Parathyroid adenoma (tissue), 2 donors: ENCODE measurements at regions not wholly inside any gene's neighbourhood (a gene's known extent, or its start where the extent isn't known, plus 50 kb on each side); places are given as distances from the start of the nearest gene placed in this dataset.

Experiments used
- H2AFZ ChIP-seq: fragments of 300-600 bp; sonication (generic); one replicate; pipeline ENCODE4 v1.7.0; 2017; ENCODE audit warnings: antibody characterized with exemption, mild to moderate bottlenecking
- H3K27ac ChIP-seq: fragments of 300-600 bp; sonication (generic); one replicate; pipeline ENCODE4 v1.7.0; 2017
- H3K27me3 ChIP-seq: fragments of 300-600 bp; sonication (generic); one replicate; pipeline ENCODE4 v1.7.0; 2017; ENCODE audit warnings: low read length; ENCODE audit not compliant: control insufficient read depth, insufficient read depth
- H3K36me3 ChIP-seq: fragments of 300-600 bp; sonication (generic); one replicate; pipeline ENCODE4 v1.7.0; 2017; ENCODE audit warnings: low read length; ENCODE audit not compliant: control insufficient read depth, insufficient read depth
- H3K4me1 ChIP-seq: fragments of 300-600 bp; sonication (generic); one replicate; pipeline ENCODE4 v1.7.0; 2017; ENCODE audit warnings: control low read depth
- H3K4me2 ChIP-seq: fragments of 300-600 bp; sonication (generic); one replicate; pipeline ENCODE4 v1.7.0; 2017; ENCODE audit warnings: low read length
- H3K4me3 ChIP-seq: fragments of 300-600 bp; sonication (generic); one replicate; pipeline ENCODE4 v1.7.0; 2017; ENCODE audit warnings: low read depth, low read length
- H3K79me2 ChIP-seq: fragments of 300-600 bp; sonication (generic); one replicate; pipeline ENCODE4 v1.7.0; 2017; ENCODE audit warnings: control low read depth
- H3K9ac ChIP-seq: fragments of 300-600 bp; sonication (generic); one replicate; pipeline ENCODE4 v1.7.0; 2017; ENCODE audit warnings: mild to moderate bottlenecking
- H3K9me3 ChIP-seq: fragments of 300-600 bp; sonication (generic); one replicate; pipeline ENCODE4 v1.7.0; 2017; ENCODE audit warnings: low read length; ENCODE audit not compliant: control insufficient read depth
- CTCF ChIP-seq: fragments of 300-600 bp; sonication (generic); IDR thresholded peaks from one replicate; pipeline ENCODE4 v1.7.0; 2017; ENCODE audit warnings: antibody characterized with exemption, mild to moderate bottlenecking
- donor health status: primary hyperparathyroidism.

GRCh38 chr3:69648126-69648525 lies 91.1 kb upstream of the MITF start:
- Histone ChIP-seq H3K4me3 (no peak overlapping the region), H3K9ac (no peak overlapping the region), H3K27ac (no peak overlapping the region), H3K27me3 (no peaks in the 10 kb centered on the region), H3K4me1 (no peaks in the 10 kb centered on the region), H3K9me3 (no peaks in the 10 kb centered on the region), H3K4me2 (no peak overlapping the region), H3K79me2 (no peaks in the 10 kb centered on the region), H3K36me3 (no peaks in the 10 kb centered on the region), H2AFZ (no peak overlapping the region)
- TF ChIP-seq CTCF: no peak

GRCh38 chr3:69647511-69648110 lies 91.7 kb upstream of the MITF start:
- Histone ChIP-seq H3K36me3 (no peaks in the 10 kb centered on the region), H3K79me2 (no peaks in the 10 kb centered on the region), H3K27me3 (no peaks in the 10 kb centered on the region), H2AFZ (no peak overlapping the region), H3K27ac (no peak overlapping the region), H3K4me1 (no peaks in the 10 kb centered on the region), H3K9ac (no peak overlapping the region), H3K4me2 (no peak overlapping the region), H3K4me3 (no peak overlapping the region), H3K9me3 (no peaks in the 10 kb centered on the region)
- no peak for TF ChIP-seq CTCF

DNA sequence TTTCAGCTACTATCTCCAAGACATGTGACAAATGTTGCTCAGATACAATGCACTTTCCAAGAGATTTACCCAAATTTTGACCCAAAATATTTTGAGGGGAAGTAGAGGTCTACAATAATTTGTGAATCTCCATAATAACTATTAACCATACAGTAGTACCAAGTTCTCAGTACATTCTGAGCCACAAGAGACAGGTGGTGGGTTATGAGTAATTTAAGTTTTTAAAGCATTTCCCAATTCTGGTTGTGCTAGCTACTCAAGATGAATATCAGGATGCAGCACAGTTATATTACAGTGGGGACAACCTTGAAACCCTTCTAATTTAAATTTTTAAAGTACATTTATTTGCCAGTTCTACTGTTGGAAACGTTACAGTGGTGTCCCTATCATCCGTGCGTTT lies 92.2 kb upstream of the MITF start:
- H3K4me1 ChIP-seq: no peaks in the 10 kb centered on the region
- no peak overlapping the region for H2AFZ ChIP-seq
- H3K27me3 ChIP-seq: no peaks in the 10 kb centered on the region
- H3K4me3 ChIP-seq: no peak overlapping the region
- no peak overlapping the region for H3K27ac ChIP-seq
- H3K4me2 ChIP-seq: no peak overlapping the region
- H3K9ac ChIP-seq: no peak overlapping the region
- no peak for TF ChIP-seq CTCF
- H3K9me3 ChIP-seq: no peaks in the 10 kb centered on the region
- no peaks in the 10 kb centered on the region for H3K36me3 ChIP-seq
- no peaks in the 10 kb centered on the region for H3K79me2 ChIP-seq

DNA sequence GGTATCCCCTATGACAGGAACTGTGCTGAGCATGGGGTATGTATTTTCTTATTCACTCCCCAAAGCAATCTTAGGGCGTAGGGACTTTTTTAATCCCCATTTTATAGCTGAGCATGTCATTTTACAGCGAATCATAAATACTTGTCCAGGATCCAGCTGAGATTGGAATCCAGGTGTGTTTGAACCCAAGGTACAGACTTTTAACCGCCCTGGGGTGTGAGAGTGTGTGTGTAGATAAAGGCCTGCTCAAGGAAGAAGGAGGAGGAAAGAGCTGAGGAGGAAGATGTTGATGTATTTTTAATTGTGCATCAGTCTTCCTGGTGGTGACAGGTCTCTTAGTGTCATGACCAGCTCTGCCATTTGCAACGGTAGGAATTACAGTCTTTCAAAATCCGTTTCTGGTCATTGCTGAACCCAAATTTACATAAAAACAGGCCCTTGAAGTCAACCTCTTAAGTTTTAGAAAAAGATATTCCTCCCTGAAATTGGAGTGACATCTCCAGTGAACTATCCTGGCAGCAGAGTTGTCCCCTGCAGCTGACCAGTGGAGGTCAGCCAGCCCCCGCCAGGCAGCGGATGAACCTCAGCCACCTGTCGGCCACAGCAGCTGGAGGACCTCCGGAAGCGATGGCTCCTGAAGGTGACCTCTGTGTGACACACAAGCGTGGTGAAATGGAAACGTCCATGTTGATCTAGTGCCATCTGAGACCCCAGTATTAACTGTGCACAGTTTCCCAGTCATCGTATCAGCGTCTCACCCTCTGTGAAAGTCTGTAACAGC lies 92.8 kb upstream of the MITF start:
- Histone ChIP-seq H3K9ac (no peak overlapping the region), H3K27me3 (no peaks in the 10 kb centered on the region), H3K36me3 (no peaks in the 10 kb centered on the region), H3K9me3 (no peaks in the 10 kb centered on the region), H3K4me2 (no peak overlapping the region), H3K27ac (no peak overlapping the region), H2AFZ (no peak overlapping the region), H3K79me2 (no peaks in the 10 kb centered on the region), H3K4me3 (no peak overlapping the region), H3K4me1 (no peaks in the 10 kb centered on the region)
- no peak for TF ChIP-seq CTCF

GRCh38 chr3:69642606-69643005 lies 96.7 kb upstream of the MITF start:
- no peak overlapping the region for H3K27ac ChIP-seq
- H3K9ac ChIP-seq: no peak overlapping the region
- H2AFZ ChIP-seq: no peak overlapping the region
- H3K9me3 ChIP-seq: no peaks in the 10 kb centered on the region
- H3K36me3 ChIP-seq: no peaks in the 10 kb centered on the region
- H3K4me1 ChIP-seq: no peaks in the 10 kb centered on the region
- no peak overlapping the region for H3K4me2 ChIP-seq
- H3K79me2 ChIP-seq: no peaks in the 10 kb centered on the region
- H3K4me3 ChIP-seq: no peak overlapping the region
- no peaks in the 10 kb centered on the region for H3K27me3 ChIP-seq
- no peak for TF ChIP-seq CTCF
